HUES6 (cell line): ENCODE measurements at regions not wholly inside any gene's neighbourhood (a gene's known extent, or its start where the extent isn't known, plus 50 kb on each side); places are given as distances from the start of the nearest gene placed in this dataset.

ENCODE experiments used
- H3K27ac ChIP-seq: 2 replicates; pipeline ENCODE4 v1.7.0; 2013; ENCODE audit warnings: low read depth, mild to moderate bottlenecking, low read length, inconsistent platforms
- H3K27me3 ChIP-seq: 2 replicates; pipeline ENCODE4 v1.6.1; 2013; ENCODE audit warnings: low read length; ENCODE audit not compliant: control insufficient read depth, insufficient read depth
- H3K36me3 ChIP-seq: 2 replicates; pipeline ENCODE4 v1.6.1; 2013; ENCODE audit warnings: low read length; ENCODE audit not compliant: control insufficient read depth, insufficient read depth
- H3K4me1 ChIP-seq: 2 replicates; pipeline ENCODE4 v1.6.1; 2013; ENCODE audit warnings: low read length; ENCODE audit not compliant: control insufficient read depth, insufficient read depth
- H3K4me3 ChIP-seq: 2 replicates; pipeline ENCODE4 v1.5.1; 2013; ENCODE audit warnings: low read depth, low read length
- H3K9ac ChIP-seq: one replicate; pipeline ENCODE4 v1.6.1; 2013; ENCODE audit warnings: mild to moderate bottlenecking, low read length
- H3K9me3 ChIP-seq: 2 replicates; pipeline ENCODE4 v1.6.1; 2013; ENCODE audit warnings: low read depth, low read length; ENCODE audit not compliant: control insufficient read depth, insufficient read depth

GRCh38 chr9:88816141-88816540, 175.1 kb upstream of the S1PR3 start:
- H3K9ac ChIP-seq: no peak overlapping the region
- no peak overlapping the region for H3K4me3 ChIP-seq
- H3K36me3 ChIP-seq: no peaks in the 10 kb centered on the region

GRCh38 chr9:88816591-88816990, 174.7 kb upstream of the S1PR3 start:
- H3K9me3 ChIP-seq: no peaks in the 10 kb centered on the region
- no peak overlapping the region for H3K9ac ChIP-seq
- H3K4me3 ChIP-seq: no peak overlapping the region
- no peak overlapping the region for H3K27ac ChIP-seq
- peaks cover 21% of the 10 kb centered on the region for H3K4me1 ChIP-seq
- H3K27me3 ChIP-seq: no peaks in the 10 kb centered on the region
- no peaks in the 10 kb centered on the region for H3K36me3 ChIP-seq

More at GRCh38 chr9:88816141-88816540, 175.1 kb upstream of the S1PR3 start:
- peaks cover 21% of the 10 kb centered on the region for H3K4me1 ChIP-seq
- no peaks in the 10 kb centered on the region for H3K9me3 ChIP-seq
- no peaks in the 10 kb centered on the region for H3K27me3 ChIP-seq
- H3K27ac ChIP-seq: no peak overlapping the region

GRCh38 chr9:88817628-88818027, 173.6 kb upstream of the S1PR3 start:
- no peak overlapping the region for H3K4me3 ChIP-seq
- H3K27ac ChIP-seq: no peak overlapping the region
- no peaks in the 10 kb centered on the region for H3K36me3 ChIP-seq
- H3K27me3 ChIP-seq: no peaks in the 10 kb centered on the region
- H3K4me1 ChIP-seq: peaks cover 21% of the 10 kb centered on the region
- no peak overlapping the region for H3K9ac ChIP-seq
- no peaks in the 10 kb centered on the region for H3K9me3 ChIP-seq

- Histone ChIP-seq H3K4me1 (peaks cover 15% of the 10 kb centered on the region), H3K9me3 (no peaks in the 10 kb centered on the region), H3K9ac (no peak overlapping the region), H3K36me3 (no peaks in the 10 kb centered on the region), H3K27ac (no peak overlapping the region), H3K4me3 (no peak overlapping the region), H3K27me3 (no peaks in the 10 kb centered on the region)
Measured at GRCh38 chr9:88818495-88819201, 172.6 kb upstream of the S1PR3 start.

GRCh38 chr9:88819476-88819875, 171.8 kb upstream of the S1PR3 start:
- no peaks in the 10 kb centered on the region for H3K36me3 ChIP-seq
- H3K4me1 ChIP-seq: peaks cover 15% of the 10 kb centered on the region
- H3K27me3 ChIP-seq: no peaks in the 10 kb centered on the region
- H3K9ac ChIP-seq: no peak overlapping the region
- no peaks in the 10 kb centered on the region for H3K9me3 ChIP-seq
- H3K27ac ChIP-seq: no peak overlapping the region
- no peak overlapping the region for H3K4me3 ChIP-seq

GRCh38 chr9:88820055-88820454, 171.2 kb upstream of the S1PR3 start:
- H3K36me3 ChIP-seq: no peaks in the 10 kb centered on the region
- H3K4me3 ChIP-seq: no peak overlapping the region
- H3K27ac ChIP-seq: no peak overlapping the region
- H3K27me3 ChIP-seq: no peaks in the 10 kb centered on the region
- H3K9me3 ChIP-seq: no peaks in the 10 kb centered on the region
- H3K4me1 ChIP-seq: peaks cover 15% of the 10 kb centered on the region
- no peak overlapping the region for H3K9ac ChIP-seq

- H3K9me3 ChIP-seq: no peaks in the 10 kb centered on the region
- H3K36me3 ChIP-seq: no peaks in the 10 kb centered on the region
- H3K9ac ChIP-seq: no peak overlapping the region
- H3K27me3 ChIP-seq: no peaks in the 10 kb centered on the region
- no peak overlapping the region for H3K27ac ChIP-seq
- H3K4me3 ChIP-seq: no peak overlapping the region
- peaks cover 15% of the 10 kb centered on the region for H3K4me1 ChIP-seq
Measured at GRCh38 chr9:88821033-88821745, 170.1 kb upstream of the S1PR3 start.

GRCh38 chr9:88821746-88822106, 169.5 kb upstream of the S1PR3 start:
- H3K4me1 ChIP-seq: peaks cover 15% of the 10 kb centered on the region
- no peak overlapping the region for H3K4me3 ChIP-seq
- no peak overlapping the region for H3K9ac ChIP-seq
- H3K36me3 ChIP-seq: no peaks in the 10 kb centered on the region
- no peaks in the 10 kb centered on the region for H3K9me3 ChIP-seq
- H3K27ac ChIP-seq: no peak overlapping the region
- H3K27me3 ChIP-seq: no peaks in the 10 kb centered on the region

- Histone ChIP-seq H3K36me3 (no peaks in the 10 kb centered on the region), H3K27me3 (no peaks in the 10 kb centered on the region), H3K9ac (no peak overlapping the region), H3K4me1 (no peaks in the 10 kb centered on the region), H3K9me3 (no peaks in the 10 kb centered on the region), H3K4me3 (no peak overlapping the region), H3K27ac (no peak overlapping the region)
Measured at GRCh38 chr9:88824711-88825110, 166.6 kb upstream of the S1PR3 start.

GRCh38 chr9:88826181-88826580, 165.1 kb upstream of the S1PR3 start:
- no peak overlapping the region for H3K4me3 ChIP-seq
- H3K36me3 ChIP-seq: no peaks in the 10 kb centered on the region
- no peaks in the 10 kb centered on the region for H3K9me3 ChIP-seq
- H3K27ac ChIP-seq: no peak overlapping the region
- no peaks in the 10 kb centered on the region for H3K4me1 ChIP-seq
- no peaks in the 10 kb centered on the region for H3K27me3 ChIP-seq
- H3K9ac ChIP-seq: no peak overlapping the region

- no peaks in the 10 kb centered on the region for H3K9me3 ChIP-seq
- no peaks in the 10 kb centered on the region for H3K36me3 ChIP-seq
- no peak overlapping the region for H3K9ac ChIP-seq
- H3K4me3 ChIP-seq: no peak overlapping the region
- H3K4me1 ChIP-seq: no peaks in the 10 kb centered on the region
- H3K27me3 ChIP-seq: no peaks in the 10 kb centered on the region
- no peak overlapping the region for H3K27ac ChIP-seq
Measured at GRCh38 chr9:88826771-88827181, 164.5 kb upstream of the S1PR3 start.
